ENCODE measurements at regions not wholly inside any gene's neighbourhood (a gene's known extent, or its start where the extent isn't known, plus 50 kb on each side); places are given as distances from the start of the nearest gene placed in this dataset.

- TF ChIP-seq CTCF (IDR thresholded peaks at IDR 0.05), result no peak
- no peak for TF ChIP-seq POLR2A (IDR thresholded peaks at IDR 0.05)
These were observed 1920.0 kb upstream of the RAG2 start for GRCh38 chr11:38517991-38518390.

Measured in uterus (tissue), 2 donors.